K562 (cell line): ENCODE measurements at regions not wholly inside any gene's neighbourhood (a gene's known extent, or its start where the extent isn't known, plus 50 kb on each side); places are given as distances from the start of the nearest gene placed in this dataset.

ENCODE experiments used
- ESRRA ChIP-seq: fragments of 450-650 bp; IDR thresholded peaks from 2 replicates; pipeline ENCODE4 v1.6.1; 2014; ENCODE audit warnings: low read depth, mild to moderate bottlenecking, moderate library complexity, borderline replicate concordance
- MXI1 ChIP-seq: IDR thresholded peaks from 2 replicates; pipeline ENCODE4 v1.6.1; 2011; ENCODE audit warnings: low read depth, mild to moderate bottlenecking, improper control_type of control experiment, low read length
- NFIC ChIP-seq: fragments of 450-650 bp; IDR thresholded peaks from 2 replicates; pipeline ENCODE4 v1.6.1; 2017; ENCODE audit warnings: mild to moderate bottlenecking, inconsistent platforms
- POLR2AphosphoS5 ChIP-seq: IDR thresholded peaks from 2 replicates; pipeline ENCODE4 v1.6.1; 2011; ENCODE audit warnings: mild to moderate bottlenecking, low read depth, low read length, moderate library complexity; ENCODE audit not compliant: control insufficient read depth, insufficient read depth
- RAD21 ChIP-seq, 2 experiments: fragments of 250-450 bp in 1 of 2; fragments of 450-650 bp in 1 of 2; sonication (Bioruptor Pico) in 1 of 2; formaldehyde crosslinking in 1 of 2; IDR thresholded peaks in 1 of 2; conservative IDR thresholded peaks in 1 of 2; 2 replicates each; pipeline versions ENCODE4 v1.4.0 to v1.8.0; 2020 to 2022; ENCODE audit warnings: mild to moderate bottlenecking in 2 of 2, moderate library complexity in 1 of 2
- RB1 ChIP-seq: fragments of 450-650 bp; IDR thresholded peaks from 2 replicates; pipeline ENCODE4 v1.6.1; 2017; ENCODE audit warnings: low read depth, mild to moderate bottlenecking
- RCOR1 ChIP-seq, 2 experiments: IDR thresholded peaks; 2 replicates each; pipeline ENCODE4 v1.6.1; 2012; ENCODE audit warnings: low read depth in 2 of 2, low read length in 2 of 2, borderline replicate concordance in 1 of 2, improper control_type of control experiment in 1 of 2
- TAF7 ChIP-seq: fragments of 450-650 bp; IDR thresholded peaks from 2 replicates; pipeline ENCODE4 v1.6.1; 2016; ENCODE audit warnings: missing genetic modification characterization, missing compliant biosample characterization
- TF ChIP-seq, protein P1 (sequence below): sonication (generic); formaldehyde crosslinking; IDR thresholded peaks from 2 replicates; pipeline ENCODE4 v1.8.1; 2023; ENCODE audit warnings: mild to moderate bottlenecking, missing genetic modification reagents
- TF ChIP-seq, protein P2 (sequence below), 3 experiments: IDR thresholded peaks in 2 of 3; conservative IDR thresholded peaks in 1 of 3; 2 replicates each; pipeline ENCODE4 v1.5.1; 2011 to 2012; ENCODE audit warnings: low read length in 3 of 3, mild to moderate bottlenecking in 3 of 3, control low read depth in 2 of 3, improper control_type of control experiment in 1 of 3, inconsistent platforms in 1 of 3, low read depth in 1 of 3, mixed read lengths in 1 of 3, moderate library complexity in 1 of 3; ENCODE audit not compliant: insufficient read depth in 2 of 3

DNA sequence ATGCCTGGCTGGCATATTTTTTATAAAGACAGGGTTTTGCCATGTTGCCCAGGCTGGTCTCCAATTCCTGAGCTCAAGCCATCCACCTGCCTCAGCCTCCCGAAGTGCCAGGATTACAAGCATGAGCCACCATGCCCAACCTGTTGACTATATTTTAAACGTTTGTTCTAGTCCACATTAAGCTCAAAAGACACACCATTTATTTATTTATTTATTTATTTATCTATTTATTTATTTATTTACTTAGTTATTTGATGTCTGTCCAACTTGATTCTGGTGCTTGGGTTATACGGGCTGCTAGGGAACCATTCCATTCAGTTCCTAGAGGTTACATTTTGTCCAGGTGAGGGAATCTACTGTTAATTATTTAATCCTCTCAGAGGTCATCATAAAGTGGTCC, 98.1 kb upstream of the ADGRL4 start:
- TF ChIP-seq, protein P1, sequence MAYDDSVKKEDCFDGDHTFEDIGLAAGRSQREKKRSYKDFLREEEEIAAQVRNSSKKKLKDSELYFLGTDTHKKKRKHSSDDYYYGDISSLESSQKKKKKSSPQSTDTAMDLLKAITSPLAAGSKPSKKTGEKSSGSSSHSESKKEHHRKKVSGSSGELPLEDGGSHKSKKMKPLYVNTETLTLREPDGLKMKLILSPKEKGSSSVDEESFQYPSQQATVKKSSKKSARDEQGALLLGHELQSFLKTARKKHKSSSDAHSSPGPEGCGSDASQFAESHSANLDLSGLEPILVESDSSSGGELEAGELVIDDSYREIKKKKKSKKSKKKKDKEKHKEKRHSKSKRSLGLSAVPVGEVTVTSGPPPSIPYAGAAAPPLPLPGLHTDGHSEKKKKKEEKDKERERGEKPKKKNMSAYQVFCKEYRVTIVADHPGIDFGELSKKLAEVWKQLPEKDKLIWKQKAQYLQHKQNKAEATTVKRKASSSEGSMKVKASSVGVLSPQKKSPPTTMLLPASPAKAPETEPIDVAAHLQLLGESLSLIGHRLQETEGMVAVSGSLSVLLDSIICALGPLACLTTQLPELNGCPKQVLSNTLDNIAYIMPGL, result no peak
- TF ChIP-seq NFIC (no peak), RB1 (no peak), RAD21 (CRISPR knock-in tag; conservative IDR thresholded peaks at IDR 0.05 in 1 of 2, IDR thresholded peaks at IDR 0.05 in 1 of 2) (no peak), RCOR1 (IDR thresholded peaks at IDR 0.05; ENCODE audit: borderline replicate concordance in 1 of 2, low read depth in 2 of 2, low read length in 2 of 2) (no peak), MXI1 (no peak), TAF7 (tag) (no peak), ESRRA (no peak), POLR2AphosphoS5 (no peak)
- TF ChIP-seq, protein P2, sequence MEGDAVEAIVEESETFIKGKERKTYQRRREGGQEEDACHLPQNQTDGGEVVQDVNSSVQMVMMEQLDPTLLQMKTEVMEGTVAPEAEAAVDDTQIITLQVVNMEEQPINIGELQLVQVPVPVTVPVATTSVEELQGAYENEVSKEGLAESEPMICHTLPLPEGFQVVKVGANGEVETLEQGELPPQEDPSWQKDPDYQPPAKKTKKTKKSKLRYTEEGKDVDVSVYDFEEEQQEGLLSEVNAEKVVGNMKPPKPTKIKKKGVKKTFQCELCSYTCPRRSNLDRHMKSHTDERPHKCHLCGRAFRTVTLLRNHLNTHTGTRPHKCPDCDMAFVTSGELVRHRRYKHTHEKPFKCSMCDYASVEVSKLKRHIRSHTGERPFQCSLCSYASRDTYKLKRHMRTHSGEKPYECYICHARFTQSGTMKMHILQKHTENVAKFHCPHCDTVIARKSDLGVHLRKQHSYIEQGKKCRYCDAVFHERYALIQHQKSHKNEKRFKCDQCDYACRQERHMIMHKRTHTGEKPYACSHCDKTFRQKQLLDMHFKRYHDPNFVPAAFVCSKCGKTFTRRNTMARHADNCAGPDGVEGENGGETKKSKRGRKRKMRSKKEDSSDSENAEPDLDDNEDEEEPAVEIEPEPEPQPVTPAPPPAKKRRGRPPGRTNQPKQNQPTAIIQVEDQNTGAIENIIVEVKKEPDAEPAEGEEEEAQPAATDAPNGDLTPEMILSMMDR (IDR thresholded peaks at IDR 0.05 in 2 of 3, conservative IDR thresholded peaks at IDR 0.05 in 1 of 3; ENCODE audit: insufficient read depth in 2 of 3, low read depth in 1 of 3, low read length in 3 of 3), result no peak
